ENCODE measurements at regions not wholly inside any gene's neighbourhood (a gene's known extent, or its start where the extent isn't known, plus 50 kb on each side); places are given as distances from the start of the nearest gene placed in this dataset.

DNA sequence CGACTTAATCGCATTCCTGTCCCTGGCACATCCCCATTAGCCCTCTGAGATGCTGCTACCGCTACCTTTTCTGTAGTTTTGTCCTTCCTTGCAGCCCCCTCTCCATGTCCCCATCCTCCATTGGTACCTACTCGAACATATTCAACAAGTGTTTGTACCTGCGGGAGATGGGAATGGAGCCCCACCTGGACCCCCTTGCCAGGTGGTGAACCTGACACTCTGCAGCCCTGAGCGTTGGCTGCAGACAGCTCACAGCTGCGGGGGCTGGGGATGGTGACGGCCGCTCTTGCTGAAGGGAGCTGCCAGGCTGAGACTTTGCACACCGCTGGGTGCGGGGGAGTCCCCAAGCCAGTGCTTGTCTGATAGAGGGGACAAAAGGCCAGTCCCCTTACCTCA, 96.3 kb upstream of the DAP start:
- no peak for TF ChIP-seq YY1 (IDR thresholded peaks at IDR 0.05; ENCODE audit: insufficient read depth, insufficient read length)
- no peak for TF ChIP-seq ZNF274 (IDR thresholded peaks at IDR 0.05; ENCODE audit: low read depth, low read length)
- no peak for TF ChIP-seq SUZ12 (IDR thresholded peaks at IDR 0.05; ENCODE audit: extremely low read depth, insufficient read depth, insufficient read length)

All from NT2/D1 (cell line).